Mesendoderm (in vitro differentiated cells): ENCODE measurements at regions not wholly inside any gene's neighbourhood (a gene's known extent, or its start where the extent isn't known, plus 50 kb on each side); places are given as distances from the start of the nearest gene placed in this dataset.
A peak's percentile ranks its signal among the peaks of the same experiment; 100 is the strongest.

Experiments used
- DNase-seq: peaks from one replicate; pipeline ENCODE4 v3.0.0; 2013
- H2AK5ac ChIP-seq: 2 replicates; pipeline ENCODE4 v1.6.1; 2013; ENCODE audit warnings: low read length, inconsistent platforms
- H2BK120ac ChIP-seq: 2 replicates; pipeline ENCODE4 v1.6.1; 2013; ENCODE audit warnings: low read depth, mild to moderate bottlenecking, low read length, moderate library complexity, mixed read lengths
- H2BK15ac ChIP-seq: replicated peaks from 2 replicates; pipeline ENCODE4 v1.6.1; 2013; ENCODE audit warnings: low read depth, mild to moderate bottlenecking, moderate library complexity
- H2BK5ac ChIP-seq: 2 replicates; pipeline ENCODE4 v1.6.1; 2013; ENCODE audit warnings: low read length, inconsistent platforms
- H3K18ac ChIP-seq: 2 replicates; pipeline ENCODE4 v1.6.1; 2013; ENCODE audit warnings: mild to moderate bottlenecking, low read length, mixed read lengths
- H3K23ac ChIP-seq: one replicate; pipeline ENCODE4 v1.6.1; 2013; ENCODE audit warnings: low read length
- H3K27ac ChIP-seq: 2 replicates; pipeline ENCODE4 v1.5.1; 2013; ENCODE audit warnings: low read depth, mild to moderate bottlenecking, inconsistent platforms, low read length, moderate library complexity
- H3K27me3 ChIP-seq: 2 replicates; pipeline ENCODE4 v1.6.1; 2013; ENCODE audit warnings: low read length, control low read depth, mild to moderate bottlenecking, inconsistent platforms; ENCODE audit not compliant: insufficient read depth, poor library complexity
- H3K36me3 ChIP-seq: 2 replicates; pipeline ENCODE4 v1.6.1; 2013; ENCODE audit warnings: low read length, inconsistent platforms; ENCODE audit not compliant: control insufficient read depth, insufficient read depth
- H3K4ac ChIP-seq: one replicate; pipeline ENCODE4 v1.6.1; 2013; ENCODE audit warnings: low read depth, mild to moderate bottlenecking, low read length, moderate library complexity
- H3K4me1 ChIP-seq: 2 replicates; pipeline ENCODE4 v1.6.1; 2013; ENCODE audit warnings: low read depth, low read length, inconsistent platforms; ENCODE audit not compliant: control insufficient read depth
- H3K4me2 ChIP-seq: 2 replicates; pipeline ENCODE4 v1.6.1; 2013; ENCODE audit warnings: low read length
- H3K4me3 ChIP-seq: 2 replicates; pipeline ENCODE4 v1.5.1; 2013; ENCODE audit warnings: mild to moderate bottlenecking, low read length
- H3K56ac ChIP-seq: one replicate; pipeline ENCODE4 v1.6.1; 2013; ENCODE audit warnings: low read length
- H3K79me1 ChIP-seq: 2 replicates; pipeline ENCODE4 v1.6.1; 2013; ENCODE audit warnings: low read length, inconsistent platforms
- H3K79me2 ChIP-seq: 2 replicates; pipeline ENCODE4 v1.6.1; 2013; ENCODE audit warnings: mild to moderate bottlenecking, low read length; ENCODE audit not compliant: control insufficient read depth, insufficient read depth
- H3K9ac ChIP-seq: 2 replicates; pipeline ENCODE4 v1.6.1; 2013; ENCODE audit warnings: low read length, inconsistent platforms
- H4K5ac ChIP-seq: one replicate; pipeline ENCODE4 v1.6.1; 2013; ENCODE audit warnings: low read length
- H4K8ac ChIP-seq: one replicate; pipeline ENCODE4 v1.6.1; 2013; ENCODE audit warnings: low read depth, mild to moderate bottlenecking, control low read depth, low read length, moderate library complexity
- WGBS: extraction: QIAGEN DNeasy Blood & Tissue Kit; methylation state at CpG from one replicate; pipeline ENCODE4 v1.1.7; 2013; ENCODE audit warnings: low lambda C conversion rate, missing lambda C conversion rate; ENCODE audit not compliant: insufficient coverage; ENCODE audit errors: extremely low coverage; 5-methylcytosine and 5-hydroxymethylcytosine counted together

DNA sequence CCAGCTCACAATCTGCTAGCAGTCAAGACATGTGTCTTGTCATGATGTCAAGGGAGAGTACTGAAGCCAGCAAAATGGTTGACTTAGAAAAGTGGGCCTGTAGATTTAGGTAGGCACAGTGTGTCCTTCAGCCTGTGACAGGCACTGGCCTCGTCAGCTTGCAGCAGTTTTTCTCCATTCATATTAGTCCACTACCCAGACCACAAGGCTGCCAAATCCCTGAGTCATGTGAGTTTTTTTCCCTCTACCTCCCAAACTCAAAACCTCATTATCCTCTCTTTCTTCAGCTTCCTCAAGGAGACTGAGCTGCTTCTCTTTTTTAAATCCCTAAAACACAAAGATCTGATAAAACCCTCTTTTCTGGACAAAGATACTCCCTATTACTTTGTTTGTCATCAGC is 102.6 kb upstream of the HS3ST3A1 start:
- Histone ChIP-seq H2BK5ac (no peak overlapping the region), H3K27me3 (no peaks in the 10 kb centered on the region), H3K18ac (no peak overlapping the region), H3K4me3 (no peak overlapping the region), H3K4me2 (no peak overlapping the region), H4K8ac (no peak overlapping the region), H2BK120ac (no peak overlapping the region), H3K79me1 (no peaks in the 10 kb centered on the region), H3K27ac (no peak overlapping the region), H3K23ac (no peak overlapping the region), H4K5ac (no peak overlapping the region), H3K36me3 (no peaks in the 10 kb centered on the region), H3K79me2 (no peaks in the 10 kb centered on the region), H2AK5ac (no peak overlapping the region), H3K4me1 (no peaks in the 10 kb centered on the region), H3K4ac (no peak overlapping the region), H3K9ac (no peak overlapping the region), H3K56ac (peak overlapping the region; percentile 20), H2BK15ac (no peak overlapping the region)
- DNase-seq, result no peak
- no CpG with 5 or more reads among the region's 1 CpG for WGBS

DNA sequence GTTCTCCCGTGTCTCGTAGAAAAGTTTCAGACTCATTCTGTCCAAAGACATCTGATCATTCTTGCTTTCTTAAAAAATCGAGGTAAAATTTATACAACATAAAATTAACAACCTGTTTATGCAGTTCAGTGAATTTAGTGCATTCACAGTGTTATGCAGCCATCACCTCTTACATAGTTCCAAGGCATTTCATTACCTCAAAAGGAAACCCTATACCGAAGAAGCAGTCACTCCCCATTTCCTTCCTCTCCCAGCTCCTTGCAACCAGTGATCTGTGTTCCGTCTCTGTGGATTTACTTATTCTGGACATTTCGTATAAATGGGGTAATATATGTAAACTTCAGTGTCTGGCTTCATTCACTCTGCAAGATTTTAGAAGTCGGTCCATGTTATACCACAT is 103.5 kb upstream of the HS3ST3A1 start:
- DNase-seq, result no peak
- Histone ChIP-seq H3K23ac (no peak overlapping the region), H3K56ac (no peak overlapping the region), H4K8ac (no peak overlapping the region), H3K4me2 (no peak overlapping the region), H3K36me3 (no peaks in the 10 kb centered on the region), H3K9ac (no peak overlapping the region), H2BK5ac (no peak overlapping the region), H3K79me2 (no peaks in the 10 kb centered on the region), H3K4ac (no peak overlapping the region), H2BK15ac (no peak overlapping the region), H3K4me3 (no peak overlapping the region), H3K27me3 (no peaks in the 10 kb centered on the region), H3K79me1 (no peaks in the 10 kb centered on the region), H2AK5ac (no peak overlapping the region), H2BK120ac (no peak overlapping the region), H3K18ac (peak overlapping the region; percentile 47), H3K4me1 (no peaks in the 10 kb centered on the region), H4K5ac (no peak overlapping the region), H3K27ac (no peak overlapping the region)
- no CpG with 5 or more reads among the region's 7 CpGs for WGBS

DNA sequence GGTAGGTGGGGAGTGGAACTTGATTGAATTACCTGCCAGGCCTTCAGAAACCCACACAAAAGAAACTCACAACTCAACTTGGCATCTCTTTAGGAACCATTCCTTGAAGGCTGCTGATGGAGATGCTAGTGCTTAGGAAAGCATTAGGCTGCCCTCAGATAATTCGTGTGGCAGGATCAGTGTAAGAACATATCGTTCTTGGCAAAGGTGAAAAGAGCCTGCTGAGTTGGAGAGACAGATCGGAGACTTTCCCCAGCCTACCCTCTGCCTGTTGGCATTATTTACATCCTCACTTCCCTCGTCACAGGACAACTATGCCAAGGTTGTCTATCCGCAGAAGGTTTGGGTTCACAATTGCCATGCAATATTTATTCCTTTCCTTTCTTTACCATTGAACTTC is 120.0 kb upstream of the HS3ST3A1 start:
- Histone ChIP-seq H3K23ac (no peak overlapping the region), H3K27me3 (no peaks in the 10 kb centered on the region), H3K9ac (no peak overlapping the region), H3K4me2 (no peak overlapping the region), H3K56ac (no peak overlapping the region), H3K79me2 (no peaks in the 10 kb centered on the region), H2BK15ac (no peak overlapping the region), H2AK5ac (no peak overlapping the region), H3K27ac (no peak overlapping the region), H4K8ac (no peak overlapping the region), H3K18ac (no peak overlapping the region), H3K4ac (no peak overlapping the region), H2BK5ac (no peak overlapping the region), H3K4me1 (no peaks in the 10 kb centered on the region), H4K5ac (no peak overlapping the region), H3K4me3 (no peak overlapping the region), H2BK120ac (no peak overlapping the region), H3K36me3 (no peaks in the 10 kb centered on the region), H3K79me1 (no peaks in the 10 kb centered on the region)
- no CpG with 5 or more reads among the region's 5 CpGs for WGBS
- no peak for DNase-seq

DNA sequence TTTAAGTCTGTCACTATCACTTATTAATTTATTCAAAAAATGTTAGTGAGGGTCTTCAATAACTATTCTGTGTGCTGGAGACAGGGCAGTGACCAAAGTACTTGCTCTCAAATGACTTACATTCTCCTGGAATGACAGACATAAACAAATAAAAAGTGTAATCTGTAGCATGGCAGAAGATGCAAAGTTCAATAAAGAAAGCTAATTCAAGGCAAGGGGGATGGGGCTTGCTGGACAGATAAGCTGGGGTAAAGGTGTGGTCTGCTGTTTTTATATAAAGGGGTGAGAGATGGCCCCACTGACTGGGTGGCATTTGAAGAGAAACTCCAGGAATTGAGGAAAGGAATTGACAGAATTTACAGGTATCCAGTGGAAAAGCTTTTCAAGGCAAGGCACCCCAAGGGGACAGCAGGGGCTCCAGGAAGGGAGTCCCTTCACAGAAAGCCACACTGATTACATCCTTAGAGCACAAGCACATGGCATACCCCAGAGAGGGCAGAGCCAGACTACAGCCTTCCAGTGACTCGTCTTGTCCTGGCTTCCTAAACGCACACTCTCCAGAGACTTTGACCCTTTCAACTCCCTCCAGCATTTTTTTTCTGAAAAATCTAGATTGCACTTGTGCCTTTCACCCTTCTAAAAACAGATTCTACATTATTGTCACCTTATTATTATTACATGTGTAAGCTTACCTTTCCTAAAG is 123.7 kb upstream of the HS3ST3A1 start:
- H3K27ac ChIP-seq, result no peak overlapping the region
- H3K27me3 ChIP-seq, result no peaks in the 10 kb centered on the region
- H3K4ac ChIP-seq, result no peak overlapping the region
- H2AK5ac ChIP-seq, result no peak overlapping the region
- no peaks in the 10 kb centered on the region for H3K79me1 ChIP-seq
- no peak for DNase-seq
- H3K9ac ChIP-seq, result no peak overlapping the region
- no peaks in the 10 kb centered on the region for H3K4me1 ChIP-seq
- H3K4me2 ChIP-seq, result no peak overlapping the region
- H2BK5ac ChIP-seq, result no peak overlapping the region
- H3K23ac ChIP-seq, result no peak overlapping the region
- no CpG with 5 or more reads among the region's 2 CpGs for WGBS
- no peak overlapping the region for H4K8ac ChIP-seq
- H2BK120ac ChIP-seq, result peak overlapping the region; percentile 45
- no peaks in the 10 kb centered on the region for H3K36me3 ChIP-seq
- H3K4me3 ChIP-seq, result no peak overlapping the region
- H3K79me2 ChIP-seq, result no peaks in the 10 kb centered on the region
- H3K56ac ChIP-seq, result no peak overlapping the region
- peak overlapping the region; percentile 10 for H3K18ac ChIP-seq
- no peak overlapping the region for H4K5ac ChIP-seq
- peak overlapping the region; percentile 74 for H2BK15ac ChIP-seq

DNA sequence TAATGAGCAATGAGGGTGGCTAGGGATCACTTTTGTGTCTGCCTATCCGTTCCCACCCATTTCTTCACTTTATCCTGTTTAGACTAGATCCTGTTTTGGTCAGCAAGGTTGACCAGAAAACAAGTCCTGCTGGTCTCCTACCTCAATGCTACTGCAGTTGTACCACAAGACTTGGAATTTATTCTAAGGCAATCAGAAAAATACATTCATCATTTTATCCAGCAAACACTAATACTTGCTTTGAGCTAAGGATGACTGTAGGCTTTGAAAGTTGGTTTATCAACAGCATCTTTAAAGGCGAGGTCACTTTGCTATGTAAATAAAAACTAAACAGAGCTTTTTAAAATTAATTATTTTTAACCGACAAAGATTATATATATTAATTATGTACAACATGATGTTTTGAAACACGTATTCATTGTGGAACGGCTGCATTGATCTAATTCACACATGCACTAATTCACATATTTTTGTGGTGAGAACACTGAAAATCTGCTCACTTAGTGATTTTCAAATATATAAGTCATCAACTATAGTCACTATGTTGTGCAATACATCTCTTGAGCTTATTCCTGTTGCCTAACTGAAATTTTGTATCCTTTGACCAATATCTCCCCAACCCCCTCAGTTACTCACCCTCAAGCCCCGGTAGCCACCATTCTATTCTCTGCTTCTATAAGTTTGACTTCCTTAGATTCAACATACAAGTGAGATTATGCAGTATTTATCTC is 125.9 kb upstream of the HS3ST3A1 start:
- H3K23ac ChIP-seq, result no peak overlapping the region
- H2AK5ac ChIP-seq, result no peak overlapping the region
- H3K9ac ChIP-seq, result no peak overlapping the region
- no peak for DNase-seq
- no peak overlapping the region for H3K27ac ChIP-seq
- no peak overlapping the region for H2BK15ac ChIP-seq
- WGBS, result no CpG with 5 or more reads among the region's 6 CpGs
- no peak overlapping the region for H3K4ac ChIP-seq
- H4K5ac ChIP-seq, result no peak overlapping the region
- H3K4me2 ChIP-seq, result no peak overlapping the region
- no peaks in the 10 kb centered on the region for H3K4me1 ChIP-seq
- H3K4me3 ChIP-seq, result no peak overlapping the region
- no peak overlapping the region for H2BK5ac ChIP-seq
- H4K8ac ChIP-seq, result no peak overlapping the region
- H2BK120ac ChIP-seq, result no peak overlapping the region
- no peak overlapping the region for H3K18ac ChIP-seq
- H3K79me1 ChIP-seq, result no peaks in the 10 kb centered on the region
- H3K56ac ChIP-seq, result no peak overlapping the region
- H3K79me2 ChIP-seq, result no peaks in the 10 kb centered on the region
- H3K27me3 ChIP-seq, result no peaks in the 10 kb centered on the region
- no peaks in the 10 kb centered on the region for H3K36me3 ChIP-seq
